IMR-90 (cell line): ENCODE measurements at regions not wholly inside any gene's neighbourhood (a gene's known extent, or its start where the extent isn't known, plus 50 kb on each side); places are given as distances from the start of the nearest gene placed in this dataset.

Experiments used
- ATAC-seq: fragments of 200-7000 bp; cut with Tn5 transposase; 2 replicates; pipeline ENCODE4 v1.9.1; 2020; ENCODE audit warnings: low read depth, mild to moderate bottlenecking, moderate library complexity
- BruUV-seq: library from RNA; stranded (reverse); fragments of 400-500 nt; replicated peaks from 2 replicates; lab custom pipeline; 2021; lab: Mats Ljungman, UMichigan
- CTCF ChIA-PET: fragments of 300-600 bp; formaldehyde crosslinking; extraction: SDS; loops from one replicate; lab custom pipeline; 2021; ENCODE audit warnings: antibody characterized with exemption; lab: Yijun Ruan, JAX
- POLR2A ChIA-PET: fragments of 300-600 bp; sonication (Branson Sonifier 250); formaldehyde crosslinking; loops from one replicate; lab custom pipeline; 2022; ENCODE audit warnings: antibody characterized with exemption; ENCODE audit not compliant: unreplicated experiment; lab: Charles Lee
- DNase-seq: peaks from one replicate; pipeline ENCODE4 v3.0.0; 2013
- H2AFZ ChIP-seq: replicated peaks from 2 replicates; pipeline ENCODE3; 2013; ENCODE audit warnings: low read length, mild to moderate bottlenecking; ENCODE audit not compliant: poor library complexity
- H2AK5ac ChIP-seq: 2 replicates; pipeline ENCODE4 v1.6.1; 2013; ENCODE audit warnings: low read depth, low read length, inconsistent platforms
- H2AK9ac ChIP-seq: replicated peaks from 2 replicates; pipeline ENCODE3; 2013; ENCODE audit warnings: mild to moderate bottlenecking, low read depth, low read length, moderate library complexity; ENCODE audit not compliant: poor library complexity
- H2BK120ac ChIP-seq: 2 replicates; pipeline ENCODE4 v1.6.1; 2013; ENCODE audit warnings: low read depth, low read length, inconsistent platforms
- H2BK15ac ChIP-seq: 3 replicates; pipeline ENCODE4 v1.6.1; 2013; ENCODE audit warnings: low read depth, low read length, inconsistent platforms
- H2BK20ac ChIP-seq: 2 replicates; pipeline ENCODE4 v1.6.1; 2013; ENCODE audit warnings: low read depth, mild to moderate bottlenecking, inconsistent platforms, low read length, moderate library complexity
- H2BK5ac ChIP-seq: 2 replicates; pipeline ENCODE4 v1.6.1; 2013; ENCODE audit warnings: mild to moderate bottlenecking, low read depth, low read length, inconsistent platforms; ENCODE audit not compliant: poor library complexity, severe bottlenecking
- H3K14ac ChIP-seq: replicated peaks from 2 replicates; pipeline ENCODE4 v1.6.1; 2013; ENCODE audit warnings: low read depth, low read length, inconsistent platforms
- H3K18ac ChIP-seq: 2 replicates; pipeline ENCODE4 v1.6.1; 2013; ENCODE audit warnings: low read depth, low read length, control low read depth
- H3K23ac ChIP-seq: 2 replicates; pipeline ENCODE4 v1.6.1; 2013; ENCODE audit warnings: low read depth, low read length, inconsistent platforms
- H3K27ac ChIP-seq: 2 replicates; pipeline ENCODE4 v1.5.1; 2013; ENCODE audit warnings: mild to moderate bottlenecking, control low read depth, low read length; ENCODE audit not compliant: insufficient read depth
- H3K27me3 ChIP-seq: 2 replicates; pipeline ENCODE4 v1.6.1; 2013; ENCODE audit warnings: low read length; ENCODE audit not compliant: control insufficient read depth, insufficient read depth
- H3K36me3 ChIP-seq: 2 replicates; pipeline ENCODE4 v1.6.1; 2013; ENCODE audit warnings: low read length, mixed read lengths; ENCODE audit not compliant: control insufficient read depth, insufficient read depth
- H3K4ac ChIP-seq: 2 replicates; pipeline ENCODE4 v1.6.1; 2013; ENCODE audit warnings: low read depth, low read length, inconsistent platforms
- H3K4me1 ChIP-seq: 2 replicates; pipeline ENCODE4 v1.6.1; 2013; ENCODE audit warnings: low read length, mixed read lengths; ENCODE audit not compliant: control insufficient read depth, insufficient read depth
- H3K4me2 ChIP-seq: 2 replicates; pipeline ENCODE4 v1.6.1; 2013; ENCODE audit warnings: low read depth, mild to moderate bottlenecking, control low read depth, low read length, moderate library complexity
- H3K4me3 ChIP-seq: 2 replicates; pipeline ENCODE4 v1.5.1; 2013; ENCODE audit warnings: low read depth, mild to moderate bottlenecking, control low read depth, low read length, moderate library complexity; ENCODE audit not compliant: insufficient read depth
- H3K56ac ChIP-seq: 2 replicates; pipeline ENCODE4 v1.6.1; 2013; ENCODE audit warnings: low read length, inconsistent platforms; ENCODE audit not compliant: insufficient read depth; ENCODE audit errors: extremely low read depth
- H3K79me1 ChIP-seq, 2 experiments: 2 replicates each; pipeline ENCODE4 v1.6.1; 2013; ENCODE audit warnings: low read length in 2 of 2, inconsistent platforms in 1 of 2, low read depth in 1 of 2
- H3K9ac ChIP-seq: 2 replicates; pipeline ENCODE4 v1.6.1; 2013; ENCODE audit warnings: low read depth, low read length, control low read depth
- H3K9me1 ChIP-seq: 2 replicates; pipeline ENCODE4 v1.6.1; 2013; ENCODE audit warnings: low read length, inconsistent platforms; ENCODE audit not compliant: insufficient read depth
- H3K9me3 ChIP-seq: 2 replicates; pipeline ENCODE4 v1.6.1; 2013; ENCODE audit warnings: low read length; ENCODE audit not compliant: control insufficient read depth, insufficient read depth
- H4K20me1 ChIP-seq: 2 replicates; pipeline ENCODE4 v1.6.1; 2013; ENCODE audit warnings: low read length, inconsistent platforms; ENCODE audit not compliant: insufficient read depth
- H4K5ac ChIP-seq: 2 replicates; pipeline ENCODE4 v1.6.1; 2013; ENCODE audit warnings: mild to moderate bottlenecking, low read depth, low read length, control low read depth
- H4K8ac ChIP-seq, 2 experiments: 2 replicates each; pipeline ENCODE4 v1.6.1; 2013; ENCODE audit warnings: low read depth in 2 of 2, low read length in 2 of 2, control low read depth in 1 of 2, inconsistent platforms in 1 of 2
- H4K91ac ChIP-seq: 2 replicates; pipeline ENCODE4 v1.6.1; 2013; ENCODE audit warnings: low read depth, low read length, inconsistent platforms; ENCODE audit not compliant: insufficient read depth
- BHLHE40 ChIP-seq: fragments of 150-350 bp; IDR thresholded peaks from 2 replicates; pipeline ENCODE4 v1.6.1; 2016; ENCODE audit warnings: mild to moderate bottlenecking, low read depth, low read length
- CEBPB ChIP-seq: IDR thresholded peaks from 2 replicates; pipeline ENCODE4 v1.6.1; 2012; ENCODE audit warnings: low read depth, low read length, improper control_type of control experiment
- CTCF ChIP-seq: conservative IDR thresholded peaks from 2 replicates; pipeline ENCODE4 v1.5.1; 2012; ENCODE audit warnings: mild to moderate bottlenecking, low read depth, low read length, improper control_type of control experiment
- FOS ChIP-seq: fragments of 150-350 bp; IDR thresholded peaks from 2 replicates; pipeline ENCODE4 v1.6.1; 2016; ENCODE audit warnings: low read depth, low read length
- MAZ ChIP-seq: IDR thresholded peaks from 2 replicates; pipeline ENCODE4 v1.6.1; 2012; ENCODE audit warnings: low read depth, mild to moderate bottlenecking, low read length, improper control_type of control experiment, moderate library complexity, borderline replicate concordance
- MXI1 ChIP-seq: IDR thresholded peaks from 2 replicates; pipeline ENCODE4 v1.6.1; 2012; ENCODE audit warnings: low read depth, mild to moderate bottlenecking, low read length, moderate library complexity, borderline replicate concordance
- NFE2L2 ChIP-seq: fragments of 150-350 bp; IDR thresholded peaks from 2 replicates; pipeline ENCODE4 v1.6.1; 2016; ENCODE audit warnings: low read depth, mild to moderate bottlenecking, low read length
- POLR2A ChIP-seq: IDR thresholded peaks from 2 replicates; pipeline ENCODE4 v1.6.1; 2012; ENCODE audit warnings: mild to moderate bottlenecking, low read depth, low read length
- RCOR1 ChIP-seq: IDR thresholded peaks from 2 replicates; pipeline ENCODE4 v1.6.1; 2012; ENCODE audit warnings: mild to moderate bottlenecking, low read length, improper control_type of control experiment; ENCODE audit not compliant: insufficient replicate concordance
- RFX5 ChIP-seq: IDR thresholded peaks from 2 replicates; pipeline ENCODE4 v1.8.0; 2012; ENCODE audit warnings: low read depth, mild to moderate bottlenecking, low read length, moderate library complexity
- SMC3 ChIP-seq: fragments of 150-350 bp; IDR thresholded peaks from 2 replicates; pipeline ENCODE4 v1.6.1; 2016; ENCODE audit warnings: low read depth, mild to moderate bottlenecking, antibody characterized with exemption, low read length, moderate library complexity
- WGBS, 2 experiments: methylation state at CpG; one replicate each; pipeline versions ENCODE4 v1.1.5 to v1.1.7; 2013; ENCODE audit warnings: missing lambda C conversion rate in 2 of 2; ENCODE audit not compliant: insufficient read length in 1 of 2; ENCODE audit errors: extremely low coverage in 2 of 2; 5-methylcytosine and 5-hydroxymethylcytosine counted together
- dilution Hi-C: fragments of 300-500 bp; cut with HindIII; formaldehyde crosslinking; loops from one replicate; pipeline ENCODE4 v1.14.3; 2018; ENCODE audit warnings: low sequenced_read_pairs; ENCODE audit not compliant: unreplicated experiment
- in situ Hi-C: fragments of 300-500 bp; cut with MboI; formaldehyde crosslinking; loops from 3 replicates; pipeline ENCODE4 v1.14.3; 2019; ENCODE audit warnings: low sequenced_read_pairs, inconsistent platforms, mixed read lengths
- intact Hi-C: fragments of 100-400 bp; cut with micrococcal nuclease; formaldehyde crosslinking; loops from 2 replicates; pipeline ENCODE4 v1.10.0; 2022
- TF ChIP-seq, protein P1 (sequence below): fragments of 150-350 bp; IDR thresholded peaks from 2 replicates; pipeline ENCODE4 v1.6.1; 2016; ENCODE audit warnings: low read depth, mild to moderate bottlenecking, low read length, moderate library complexity, borderline replicate concordance
- TF ChIP-seq, protein P2 (sequence below): fragments of 150-350 bp; IDR thresholded peaks from 2 replicates; pipeline ENCODE4 v1.6.1; 2017; ENCODE audit warnings: mild to moderate bottlenecking, antibody characterized with exemption, low read length, low read depth

- no peak overlapping the region for H3K4me2 ChIP-seq
- CTCF ChIA-PET: no interaction called here
- H4K5ac ChIP-seq: no peak overlapping the region
Measured at GRCh38 chr12:86526060-86526595, 269.9 kb upstream of the MGAT4C start.

More at GRCh38 chr12:86526060-86526595, 269.9 kb upstream of the MGAT4C start:
- H4K91ac ChIP-seq: no peak overlapping the region
- in situ Hi-C loops (no loop called here), dilution Hi-C loops (no loop called here), intact Hi-C loops (no loop called here)
- H3K14ac ChIP-seq: no peak overlapping the region
- H3K23ac ChIP-seq: no peak overlapping the region
- no peak overlapping the region for H3K4me3 ChIP-seq
- H3K18ac ChIP-seq: no peak overlapping the region
- 100% methylated on average over 1 of the region's 4 CpGs; no CpG with 5 or more reads in 1 of the 2 experiments for WGBS, 2 experiments
- H3K9me3 ChIP-seq: peaks cover 8% of the 10 kb centered on the region; the same call in 1 of the 2 replicates
- H2AFZ ChIP-seq: no peak overlapping the region
- no peak overlapping the region for H2BK5ac ChIP-seq
- no peak overlapping the region for H2BK120ac ChIP-seq
- ATAC-seq: no peak
- no peaks in the 10 kb centered on the region for H3K27me3 ChIP-seq
- no peak overlapping the region for H3K4ac ChIP-seq
- TF ChIP-seq MAZ: no peak
- TF ChIP-seq RCOR1: no peak
- TF ChIP-seq POLR2A: no peak
- TF ChIP-seq CTCF: no peak
- TF ChIP-seq SMC3: no peak
- TF ChIP-seq CEBPB: no peak
- TF ChIP-seq RFX5: no peak
- TF ChIP-seq MXI1: no peak
- TF ChIP-seq FOS: no peak
- TF ChIP-seq, protein P1, sequence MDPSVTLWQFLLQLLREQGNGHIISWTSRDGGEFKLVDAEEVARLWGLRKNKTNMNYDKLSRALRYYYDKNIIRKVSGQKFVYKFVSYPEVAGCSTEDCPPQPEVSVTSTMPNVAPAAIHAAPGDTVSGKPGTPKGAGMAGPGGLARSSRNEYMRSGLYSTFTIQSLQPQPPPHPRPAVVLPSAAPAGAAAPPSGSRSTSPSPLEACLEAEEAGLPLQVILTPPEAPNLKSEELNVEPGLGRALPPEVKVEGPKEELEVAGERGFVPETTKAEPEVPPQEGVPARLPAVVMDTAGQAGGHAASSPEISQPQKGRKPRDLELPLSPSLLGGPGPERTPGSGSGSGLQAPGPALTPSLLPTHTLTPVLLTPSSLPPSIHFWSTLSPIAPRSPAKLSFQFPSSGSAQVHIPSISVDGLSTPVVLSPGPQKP: no peak
- no peak for TF ChIP-seq NFE2L2
- no peak for TF ChIP-seq BHLHE40
- TF ChIP-seq, protein P2, sequence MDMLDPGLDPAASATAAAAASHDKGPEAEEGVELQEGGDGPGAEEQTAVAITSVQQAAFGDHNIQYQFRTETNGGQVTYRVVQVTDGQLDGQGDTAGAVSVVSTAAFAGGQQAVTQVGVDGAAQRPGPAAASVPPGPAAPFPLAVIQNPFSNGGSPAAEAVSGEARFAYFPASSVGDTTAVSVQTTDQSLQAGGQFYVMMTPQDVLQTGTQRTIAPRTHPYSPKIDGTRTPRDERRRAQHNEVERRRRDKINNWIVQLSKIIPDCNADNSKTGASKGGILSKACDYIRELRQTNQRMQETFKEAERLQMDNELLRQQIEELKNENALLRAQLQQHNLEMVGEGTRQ: no peak
- H3K4me1 ChIP-seq: no peaks in the 10 kb centered on the region
- no peak for DNase-seq
- no peak overlapping the region for H3K56ac ChIP-seq
- H3K36me3 ChIP-seq: no peaks in the 10 kb centered on the region
- no peak overlapping the region for H3K9ac ChIP-seq
- BruUV-seq: no TSS peak
- no peak overlapping the region for H2AK5ac ChIP-seq
- no peak overlapping the region for H2BK15ac ChIP-seq
- H4K8ac ChIP-seq: no peak overlapping the region
- H3K27ac ChIP-seq: no peak overlapping the region
- POLR2A ChIA-PET: no interaction called here
- H2AK9ac ChIP-seq: no peak overlapping the region
- no peak overlapping the region for H2BK20ac ChIP-seq
- no peaks in the 10 kb centered on the region for H3K9me1 ChIP-seq
- no peaks in the 10 kb centered on the region for H4K20me1 ChIP-seq
- H3K79me1 ChIP-seq: no peaks in the 10 kb centered on the region
